ENCODE measurements at regions not wholly inside any gene's neighbourhood (a gene's known extent, or its start where the extent isn't known, plus 50 kb on each side); places are given as distances from the start of the nearest gene placed in this dataset.

GRCh38 chr13:106109391-106109791 lies 426.1 kb downstream of the EFNB2 start:
- TF ChIP-seq, protein P1, sequence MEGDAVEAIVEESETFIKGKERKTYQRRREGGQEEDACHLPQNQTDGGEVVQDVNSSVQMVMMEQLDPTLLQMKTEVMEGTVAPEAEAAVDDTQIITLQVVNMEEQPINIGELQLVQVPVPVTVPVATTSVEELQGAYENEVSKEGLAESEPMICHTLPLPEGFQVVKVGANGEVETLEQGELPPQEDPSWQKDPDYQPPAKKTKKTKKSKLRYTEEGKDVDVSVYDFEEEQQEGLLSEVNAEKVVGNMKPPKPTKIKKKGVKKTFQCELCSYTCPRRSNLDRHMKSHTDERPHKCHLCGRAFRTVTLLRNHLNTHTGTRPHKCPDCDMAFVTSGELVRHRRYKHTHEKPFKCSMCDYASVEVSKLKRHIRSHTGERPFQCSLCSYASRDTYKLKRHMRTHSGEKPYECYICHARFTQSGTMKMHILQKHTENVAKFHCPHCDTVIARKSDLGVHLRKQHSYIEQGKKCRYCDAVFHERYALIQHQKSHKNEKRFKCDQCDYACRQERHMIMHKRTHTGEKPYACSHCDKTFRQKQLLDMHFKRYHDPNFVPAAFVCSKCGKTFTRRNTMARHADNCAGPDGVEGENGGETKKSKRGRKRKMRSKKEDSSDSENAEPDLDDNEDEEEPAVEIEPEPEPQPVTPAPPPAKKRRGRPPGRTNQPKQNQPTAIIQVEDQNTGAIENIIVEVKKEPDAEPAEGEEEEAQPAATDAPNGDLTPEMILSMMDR (IDR thresholded peaks at IDR 0.05) = no peak
- TF ChIP-seq POLR2A (IDR thresholded peaks at IDR 0.05; ENCODE audit: low read depth) = no peak
- no peak for TF ChIP-seq EP300 (IDR thresholded peaks at IDR 0.05)

Data from esophagus muscularis mucosa (tissue), 4 donors.